Endothelial cell of umbilical vein (primary cell): ENCODE measurements at regions not wholly inside any gene's neighbourhood (a gene's known extent, or its start where the extent isn't known, plus 50 kb on each side); places are given as distances from the start of the nearest gene placed in this dataset.

Experiments
- BruUV-seq: library from RNA; stranded (reverse); fragments of 400-500 nt; replicated peaks from 2 replicates; lab custom pipeline; 2021; lab: Mats Ljungman, UMichigan
- CTCF ChIA-PET: fragments of 300-600, 350-600 bp; sonication (Branson Sonifier 250); formaldehyde crosslinking; loops from one replicate; lab custom pipeline; 2021; ENCODE audit warnings: antibody characterized with exemption, inconsistent platforms; lab: Charles Lee
- POLR2A ChIA-PET: fragments of 300-600, 350-600 bp; sonication (Branson Sonifier 250); formaldehyde crosslinking; loops from one replicate; lab custom pipeline; 2021; ENCODE audit warnings: antibody characterized with exemption, inconsistent platforms; lab: Charles Lee
- DNase-seq: peaks from one replicate; pipeline ENCODE4 v3.0.0-alpha.2; 2011; ENCODE audit warnings: low read depth, low spot score
- FAIRE-seq: peaks from 2 replicates; lab custom pipeline; 2011; peaks lifted over from hg19 to GRCh38; lab: Jason Lieb, UNC
- H2AFZ ChIP-seq: 2 replicates; pipeline ENCODE4 v1.6.0; 2012; ENCODE audit warnings: low read depth, low read length, control low read depth, inconsistent platforms
- H3K27ac ChIP-seq: 2 replicates; pipeline ENCODE4 v1.5.1; 2011; ENCODE audit warnings: low read depth, mild to moderate bottlenecking, control low read depth, low read length, moderate library complexity; ENCODE audit not compliant: insufficient read depth
- H3K27me3 ChIP-seq, 2 experiments: 2 replicates each; pipeline versions ENCODE4 v1.6.0 to v1.6.1; 2011; ENCODE audit warnings: low read length in 2 of 2, mixed read lengths in 1 of 2; ENCODE audit not compliant: control insufficient read depth in 2 of 2, insufficient read depth in 2 of 2
- H3K36me3 ChIP-seq, 2 experiments: 2 replicates in 1 of 2; 3 replicates in 1 of 2; pipeline ENCODE4 v1.5.1; 2011; ENCODE audit warnings: low read length in 2 of 2, mild to moderate bottlenecking in 1 of 2, moderate library complexity in 1 of 2; ENCODE audit not compliant: control insufficient read depth in 2 of 2, insufficient read depth in 2 of 2; ENCODE audit errors: extremely low read depth in 1 of 2
- H3K4me1 ChIP-seq: 3 replicates; pipeline ENCODE4 v1.5.1; 2011; ENCODE audit warnings: mild to moderate bottlenecking, low read length; ENCODE audit not compliant: control insufficient read depth, insufficient read depth; ENCODE audit errors: extremely low read depth
- H3K4me2 ChIP-seq: 2 replicates; pipeline ENCODE4 v1.6.1; 2011; ENCODE audit warnings: low read length, control low read depth, mixed read lengths; ENCODE audit not compliant: insufficient read depth
- H3K4me3 ChIP-seq, 3 experiments: fragments of 200-600 bp in 1 of 3; sonication (generic), shearing (Covaris generic) in 1 of 3; replicated peaks in 1 of 3; 2 replicates each; pipeline ENCODE4 v1.5.1; 2011 to 2016; ENCODE audit warnings: control low read depth in 3 of 3, low read length in 3 of 3, mild to moderate bottlenecking in 2 of 3, inconsistent platforms in 1 of 3, low read depth in 1 of 3, moderate library complexity in 1 of 3; ENCODE audit not compliant: insufficient read depth in 1 of 3
- H3K79me2 ChIP-seq: 2 replicates; pipeline ENCODE4 v1.6.0; 2012; ENCODE audit warnings: low read length, inconsistent platforms; ENCODE audit not compliant: control insufficient read depth, insufficient read depth
- H3K9ac ChIP-seq: replicated peaks from 2 replicates; pipeline ENCODE3; 2011; ENCODE audit warnings: low read length, control low read depth; ENCODE audit not compliant: insufficient read depth; ENCODE audit errors: extremely low read depth
- H3K9me1 ChIP-seq: replicated peaks from 3 replicates; pipeline ENCODE4 v1.6.0; 2011; ENCODE audit warnings: mild to moderate bottlenecking, low read length; ENCODE audit not compliant: control insufficient read depth, insufficient read depth; ENCODE audit errors: extremely low read depth
- H3K9me3 ChIP-seq: replicated peaks from 2 replicates; pipeline ENCODE4 v1.5.1; 2012; ENCODE audit warnings: low read length, inconsistent platforms; ENCODE audit not compliant: control insufficient read depth, insufficient read depth
- H4K20me1 ChIP-seq: replicated peaks from 2 replicates; pipeline ENCODE3; 2011; ENCODE audit warnings: mild to moderate bottlenecking, low read length; ENCODE audit not compliant: control insufficient read depth, insufficient read depth; ENCODE audit errors: extremely low read depth
- CTCF ChIP-seq, 2 donors: IDR thresholded peaks; 1 replicate in 1 of 2; 2 replicates in 1 of 2; pipeline ENCODE4 v1.5.1; 2011; ENCODE audit warnings: low read length in 2 of 2, mild to moderate bottlenecking in 2 of 2, moderate library complexity in 2 of 2, control low read depth in 1 of 2, inconsistent platforms in 1 of 2, low read depth in 1 of 2; ENCODE audit not compliant: insufficient read depth in 1 of 2; ENCODE audit errors: extremely low read depth in 1 of 2
- EZH2 ChIP-seq: IDR thresholded peaks from 2 replicates; pipeline ENCODE4 v1.6.1; 2012; ENCODE audit warnings: borderline replicate concordance, low read depth, mild to moderate bottlenecking, moderate library complexity, low read length, inconsistent platforms; ENCODE audit not compliant: severe bottlenecking
- FOS ChIP-seq: IDR thresholded peaks from 2 replicates; pipeline ENCODE4 v1.6.1; 2011; ENCODE audit warnings: mild to moderate bottlenecking, low read length, moderate library complexity, borderline replicate concordance; ENCODE audit not compliant: insufficient read depth
- GATA2 ChIP-seq: IDR thresholded peaks from 2 replicates; pipeline ENCODE4 v1.7.0; 2011; ENCODE audit warnings: low read depth, mild to moderate bottlenecking, moderate library complexity, mixed read lengths, low read length; ENCODE audit not compliant: insufficient read length, insufficient read depth
- JUN ChIP-seq: IDR thresholded peaks from 2 replicates; pipeline ENCODE4 v1.6.1; 2011; ENCODE audit warnings: borderline replicate concordance, low read depth; ENCODE audit not compliant: insufficient read length, insufficient read depth
- MAX ChIP-seq: IDR thresholded peaks from 2 replicates; pipeline ENCODE4 v1.6.1; 2011; ENCODE audit not compliant: insufficient read depth, insufficient read length
- MYC ChIP-seq: IDR thresholded peaks from one replicate; pipeline ENCODE4 v1.6.1; 2011; ENCODE audit warnings: mild to moderate bottlenecking, low read depth, low read length
- POLR2A ChIP-seq: IDR thresholded peaks from 2 replicates; pipeline ENCODE4 v1.6.1; 2012; ENCODE audit warnings: low read depth, mild to moderate bottlenecking, control low read depth, low read length
- POLR2AphosphoS5 ChIP-seq: IDR thresholded peaks from 2 replicates; pipeline ENCODE4 v1.6.1; 2012; ENCODE audit warnings: low read depth, mild to moderate bottlenecking, control low read depth, low read length, moderate library complexity; ENCODE audit not compliant: insufficient read depth
- dilution Hi-C: fragments of 300-500 bp; cut with MboI; formaldehyde crosslinking; loops from one replicate; pipeline ENCODE4 v1.15.0; 2019; ENCODE audit warnings: low sequenced_read_pairs; ENCODE audit not compliant: extremely low pct_ligation_motif_present
- intact Hi-C: fragments of 100-400 bp; cut with micrococcal nuclease; formaldehyde crosslinking; loops from one replicate; pipeline ENCODE4 v1.10.0; 2022

- H3K79me2 ChIP-seq: no peaks in the 10 kb centered on the region
- POLR2A ChIA-PET: no interaction called here
- TF ChIP-seq JUN: no peak
- TF ChIP-seq POLR2A: no peak
- TF ChIP-seq MYC: no peak
- TF ChIP-seq FOS: no peak
- no peak for TF ChIP-seq CTCF (IDR thresholded peaks at IDR 0.05; ENCODE audit: extremely low read depth in 1 of 2, insufficient read depth in 1 of 2, low read depth in 1 of 2, low read length in 2 of 2)
- no peak for TF ChIP-seq EZH2
- TF ChIP-seq GATA2: no peak
- TF ChIP-seq POLR2AphosphoS5: no peak
- no peak for TF ChIP-seq MAX
Measured at GRCh38 chr16:86702824-86703588, 124.7 kb downstream of the FOXL1 start.

More at GRCh38 chr16:86702824-86703588, 124.7 kb downstream of the FOXL1 start:
- no peaks in the 10 kb centered on the region for H4K20me1 ChIP-seq
- no peak overlapping the region for H3K9ac ChIP-seq
- H3K27ac ChIP-seq: no peak overlapping the region
- H3K27me3 ChIP-seq: no peaks in the 10 kb centered on the region
- intact Hi-C loops (no loop called here), dilution Hi-C loops (no loop called here)
- H3K36me3 ChIP-seq: no peaks in the 10 kb centered on the region
- no peak for DNase-seq
- CTCF ChIA-PET: interaction anchor here (0.5 to 1.2 kb wide), 3 partner anchors 16 to 87 kb away, joined by 3 read pairs; no protein-coding TSS in a partner anchor
- no peaks in the 10 kb centered on the region for H3K4me1 ChIP-seq
- H3K9me1 ChIP-seq: no peaks in the 10 kb centered on the region
- H3K4me2 ChIP-seq: no peak overlapping the region
- no peak overlapping the region for H2AFZ ChIP-seq
- H3K9me3 ChIP-seq: no peaks in the 10 kb centered on the region
- FAIRE-seq: no peak
- BruUV-seq: no TSS peak
- no peak overlapping the region for H3K4me3 ChIP-seq
